HepG2 (cell line): ENCODE measurements at regions not wholly inside any gene's neighbourhood (a gene's known extent, or its start where the extent isn't known, plus 50 kb on each side); places are given as distances from the start of the nearest gene placed in this dataset.

ENCODE experiments used
- BHLHE40 ChIP-seq: IDR thresholded peaks from 2 replicates; pipeline ENCODE4 v1.6.1; 2011; ENCODE audit warnings: low read length, improper control_type of control experiment
- CHD4 ChIP-seq: fragments of 200-600 bp; sonication (generic); IDR thresholded peaks from 2 replicates; pipeline ENCODE4 v1.7.0; 2017; ENCODE audit warnings: mild to moderate bottlenecking, low read length, borderline replicate concordance
- ETV5 ChIP-seq: IDR thresholded peaks from 2 replicates; pipeline ENCODE4 v1.6.1; 2018; ENCODE audit warnings: missing biosample characterization, missing genetic modification reagents, inconsistent platforms, borderline replicate concordance
- NFIB ChIP-seq: sonication (generic); formaldehyde crosslinking; IDR thresholded peaks from 2 replicates; pipeline ENCODE4 v1.9.0; 2021; ENCODE audit warnings: missing genetic modification reagents, mild to moderate bottlenecking, borderline replicate concordance
- NR2F6 ChIP-seq, 2 experiments: IDR thresholded peaks; 2 replicates each; pipeline ENCODE4 v1.6.1; 2016; ENCODE audit warnings: antibody characterized with exemption in 1 of 2, mild to moderate bottlenecking in 1 of 2
- RBAK ChIP-seq: sonication (generic); formaldehyde crosslinking; IDR thresholded peaks from 2 replicates; pipeline ENCODE4 v1.5.1; 2020; ENCODE audit warnings: mild to moderate bottlenecking, missing genetic modification reagents
- RFX1 ChIP-seq: fragments of 450-650 bp; IDR thresholded peaks from 2 replicates; pipeline ENCODE4 v1.6.1; 2017
- RFX3 ChIP-seq: IDR thresholded peaks from 2 replicates; pipeline ENCODE4 v1.6.1; 2016; ENCODE audit warnings: missing biosample characterization, missing genetic modification reagents
- SOX13 ChIP-seq, 3 experiments: fragments of 450-650 bp in 1 of 3; sonication (generic) in 1 of 3; formaldehyde crosslinking in 1 of 3; IDR thresholded peaks in 2 of 3; conservative IDR thresholded peaks in 1 of 3; 2 replicates each; pipeline versions ENCODE4 v1.5.0 to v1.6.1; 2016 to 2020; ENCODE audit warnings: antibody characterized with exemption in 1 of 3, mild to moderate bottlenecking in 1 of 3, missing compliant biosample characterization in 1 of 3, missing genetic modification reagents in 1 of 3, moderate library complexity in 1 of 3
- SP5 ChIP-seq: IDR thresholded peaks from 2 replicates; pipeline ENCODE4 v1.6.1; 2016; ENCODE audit warnings: low read depth, borderline replicate concordance
- ZFP36 ChIP-seq: fragments of 150-350 bp; IDR thresholded peaks from 2 replicates; pipeline ENCODE4 v1.6.1; 2018; ENCODE audit warnings: borderline replicate concordance, low read length, low read depth; ENCODE audit not compliant: partially characterized antibody
- ZNF496 ChIP-seq: sonication (generic); formaldehyde crosslinking; IDR thresholded peaks from 2 replicates; pipeline ENCODE4 v1.8.1; 2023; ENCODE audit warnings: mild to moderate bottlenecking, moderate library complexity, missing genetic modification reagents; ENCODE audit not compliant: insufficient replicate concordance
- ZNF644 ChIP-seq: IDR thresholded peaks from 2 replicates; pipeline ENCODE4 v1.6.1; 2016; ENCODE audit warnings: low read depth
- ZNF776 ChIP-seq: sonication (generic); formaldehyde crosslinking; IDR thresholded peaks from 2 replicates; pipeline ENCODE4 v1.4.0; 2020; ENCODE audit warnings: mild to moderate bottlenecking, missing genetic modification reagents
- TF ChIP-seq, protein P1 (sequence below): sonication (generic); formaldehyde crosslinking; IDR thresholded peaks from 2 replicates; pipeline ENCODE4 v1.8.0; 2022; ENCODE audit warnings: missing genetic modification reagents, mild to moderate bottlenecking, inconsistent platforms, borderline replicate concordance
- TF ChIP-seq, protein P2 (sequence below): IDR thresholded peaks from 2 replicates; pipeline ENCODE4 v1.6.1; 2016; ENCODE audit warnings: low read depth, borderline replicate concordance
- TF ChIP-seq, protein P3 (sequence below): sonication (generic); formaldehyde crosslinking; IDR thresholded peaks from 2 replicates; pipeline ENCODE4 v1.5.0; 2020; ENCODE audit warnings: missing genetic modification reagents, mild to moderate bottlenecking, borderline replicate concordance
- TF ChIP-seq, protein P4 (sequence below): sonication (generic); formaldehyde crosslinking; IDR thresholded peaks from 2 replicates; pipeline ENCODE4 v1.5.1; 2020; ENCODE audit warnings: mild to moderate bottlenecking, missing genetic modification reagents, moderate library complexity
- TF ChIP-seq, protein P5 (sequence below): sonication (generic); formaldehyde crosslinking; IDR thresholded peaks from 2 replicates; pipeline ENCODE4 v1.4.0; 2020; ENCODE audit warnings: missing genetic modification reagents
- TF ChIP-seq, protein P6 (sequence below): sonication (generic); formaldehyde crosslinking; IDR thresholded peaks from 2 replicates; pipeline ENCODE4 v1.8.0; 2023; ENCODE audit warnings: mild to moderate bottlenecking, missing genetic modification reagents
- TF ChIP-seq, protein P7 (sequence below): sonication (generic); formaldehyde crosslinking; IDR thresholded peaks from 2 replicates; pipeline ENCODE4 v1.8.1; 2023; ENCODE audit warnings: mild to moderate bottlenecking, missing genetic modification reagents, borderline replicate concordance
- TF ChIP-seq, protein P8 (sequence below), 2 experiments: fragments of 450-650 bp in 1 of 2; sonication (generic) in 1 of 2; formaldehyde crosslinking; IDR thresholded peaks; 2 replicates each; pipeline versions ENCODE4 v1.5.0 to v1.8.0; 2020 to 2022; ENCODE audit warnings: mild to moderate bottlenecking in 1 of 2, missing genetic modification reagents in 1 of 2

DNA sequence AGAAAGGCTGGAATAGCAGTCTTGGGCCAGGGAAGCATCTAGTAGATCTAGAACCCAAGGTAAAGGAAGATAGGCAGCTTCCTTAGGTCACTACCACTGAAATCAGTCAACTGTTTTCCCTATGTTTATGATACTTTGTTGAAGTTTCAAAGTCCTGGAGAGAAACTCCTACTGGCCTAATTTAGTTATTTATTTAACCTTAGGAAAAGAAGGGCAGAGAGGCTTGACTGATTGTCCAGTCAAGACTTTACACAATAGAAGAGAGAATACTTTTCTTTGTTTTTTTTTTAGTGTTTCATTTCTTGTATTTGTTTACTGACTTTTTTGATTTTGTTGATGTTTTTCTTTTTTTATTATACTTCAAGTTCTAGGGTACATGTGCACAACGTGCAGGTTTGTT is 138.9 kb upstream of the PHYHIPL start (continued):
- no peak for TF ChIP-seq ZNF776 (CRISPR knock-in tag)
- TF ChIP-seq ETV5 (CRISPR knock-in tag) = no peak
- no peak for TF ChIP-seq ZFP36
- TF ChIP-seq RFX1 = no peak
- TF ChIP-seq, protein P1, sequence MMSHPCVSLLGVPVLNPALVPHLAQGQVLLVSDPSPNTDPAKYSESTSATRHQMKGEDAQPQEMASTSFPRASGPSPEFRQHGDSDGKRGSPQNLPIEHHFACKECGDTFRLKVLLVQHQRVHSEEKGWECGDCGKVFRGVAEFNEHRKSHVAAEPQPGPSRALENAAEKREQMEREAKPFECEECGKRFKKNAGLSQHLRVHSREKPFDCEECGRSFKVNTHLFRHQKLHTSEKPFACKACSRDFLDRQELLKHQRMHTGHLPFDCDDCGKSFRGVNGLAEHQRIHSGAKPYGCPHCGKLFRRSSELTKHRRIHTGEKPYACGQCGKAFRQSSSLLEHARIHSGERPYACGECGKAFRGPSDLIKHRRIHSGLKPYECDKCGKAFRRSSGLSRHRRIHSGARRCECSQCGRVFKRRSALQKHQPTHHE (CRISPR knock-in tag) = no peak
- no peak for TF ChIP-seq BHLHE40
- TF ChIP-seq, protein P2, sequence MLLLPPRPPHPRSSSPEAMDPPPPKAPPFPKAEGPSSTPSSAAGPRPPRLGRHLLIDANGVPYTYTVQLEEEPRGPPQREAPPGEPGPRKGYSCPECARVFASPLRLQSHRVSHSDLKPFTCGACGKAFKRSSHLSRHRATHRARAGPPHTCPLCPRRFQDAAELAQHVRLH = no peak
- TF ChIP-seq, protein P3, sequence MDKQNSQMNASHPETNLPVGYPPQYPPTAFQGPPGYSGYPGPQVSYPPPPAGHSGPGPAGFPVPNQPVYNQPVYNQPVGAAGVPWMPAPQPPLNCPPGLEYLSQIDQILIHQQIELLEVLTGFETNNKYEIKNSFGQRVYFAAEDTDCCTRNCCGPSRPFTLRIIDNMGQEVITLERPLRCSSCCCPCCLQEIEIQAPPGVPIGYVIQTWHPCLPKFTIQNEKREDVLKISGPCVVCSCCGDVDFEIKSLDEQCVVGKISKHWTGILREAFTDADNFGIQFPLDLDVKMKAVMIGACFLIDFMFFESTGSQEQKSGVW (CRISPR knock-in tag) = no peak
- peak; percentile 91 for TF ChIP-seq NR2F6 (IDR thresholded peaks at IDR 0.05)
- TF ChIP-seq NR2F6 (CRISPR knock-in tag; IDR thresholded peaks at IDR 0.05) = peak; percentile 91
- TF ChIP-seq ZNF644 = no peak
- TF ChIP-seq, protein P4, sequence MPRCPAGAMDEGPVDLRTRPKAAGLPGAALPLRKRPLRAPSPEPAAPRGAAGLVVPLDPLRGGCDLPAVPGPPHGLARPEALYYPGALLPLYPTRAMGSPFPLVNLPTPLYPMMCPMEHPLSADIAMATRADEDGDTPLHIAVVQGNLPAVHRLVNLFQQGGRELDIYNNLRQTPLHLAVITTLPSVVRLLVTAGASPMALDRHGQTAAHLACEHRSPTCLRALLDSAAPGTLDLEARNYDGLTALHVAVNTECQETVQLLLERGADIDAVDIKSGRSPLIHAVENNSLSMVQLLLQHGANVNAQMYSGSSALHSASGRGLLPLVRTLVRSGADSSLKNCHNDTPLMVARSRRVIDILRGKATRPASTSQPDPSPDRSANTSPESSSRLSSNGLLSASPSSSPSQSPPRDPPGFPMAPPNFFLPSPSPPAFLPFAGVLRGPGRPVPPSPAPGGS (CRISPR knock-in tag) = no peak
- TF ChIP-seq SP5 = no peak
- TF ChIP-seq, protein P5, sequence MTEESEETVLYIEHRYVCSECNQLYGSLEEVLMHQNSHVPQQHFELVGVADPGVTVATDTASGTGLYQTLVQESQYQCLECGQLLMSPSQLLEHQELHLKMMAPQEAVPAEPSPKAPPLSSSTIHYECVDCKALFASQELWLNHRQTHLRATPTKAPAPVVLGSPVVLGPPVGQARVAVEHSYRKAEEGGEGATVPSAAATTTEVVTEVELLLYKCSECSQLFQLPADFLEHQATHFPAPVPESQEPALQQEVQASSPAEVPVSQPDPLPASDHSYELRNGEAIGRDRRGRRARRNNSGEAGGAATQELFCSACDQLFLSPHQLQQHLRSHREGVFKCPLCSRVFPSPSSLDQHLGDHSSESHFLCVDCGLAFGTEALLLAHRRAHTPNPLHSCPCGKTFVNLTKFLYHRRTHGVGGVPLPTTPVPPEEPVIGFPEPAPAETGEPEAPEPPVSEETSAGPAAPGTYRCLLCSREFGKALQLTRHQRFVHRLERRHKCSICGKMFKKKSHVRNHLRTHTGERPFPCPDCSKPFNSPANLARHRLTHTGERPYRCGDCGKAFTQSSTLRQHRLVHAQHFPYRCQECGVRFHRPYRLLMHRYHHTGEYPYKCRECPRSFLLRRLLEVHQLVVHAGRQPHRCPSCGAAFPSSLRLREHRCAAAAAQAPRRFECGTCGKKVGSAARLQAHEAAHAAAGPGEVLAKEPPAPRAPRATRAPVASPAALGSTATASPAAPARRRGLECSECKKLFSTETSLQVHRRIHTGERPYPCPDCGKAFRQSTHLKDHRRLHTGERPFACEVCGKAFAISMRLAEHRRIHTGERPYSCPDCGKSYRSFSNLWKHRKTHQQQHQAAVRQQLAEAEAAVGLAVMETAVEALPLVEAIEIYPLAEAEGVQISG (CRISPR knock-in tag) = no peak
- no peak for TF ChIP-seq RFX3 (CRISPR knock-in tag)
- no peak for TF ChIP-seq CHD4
- TF ChIP-seq, protein P6, sequence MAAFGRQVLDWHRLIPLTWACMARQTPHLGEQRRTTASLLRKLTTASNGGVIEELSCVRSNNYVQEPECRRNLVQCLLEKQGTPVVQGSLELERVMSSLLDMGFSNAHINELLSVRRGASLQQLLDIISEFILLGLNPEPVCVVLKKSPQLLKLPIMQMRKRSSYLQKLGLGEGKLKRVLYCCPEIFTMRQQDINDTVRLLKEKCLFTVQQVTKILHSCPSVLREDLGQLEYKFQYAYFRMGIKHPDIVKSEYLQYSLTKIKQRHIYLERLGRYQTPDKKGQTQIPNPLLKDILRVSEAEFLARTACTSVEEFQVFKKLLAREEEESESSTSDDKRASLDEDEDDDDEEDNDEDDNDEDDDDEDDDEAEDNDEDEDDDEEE (CRISPR knock-in tag) = no peak
- TF ChIP-seq RBAK (CRISPR knock-in tag) = no peak
- TF ChIP-seq, protein P7, sequence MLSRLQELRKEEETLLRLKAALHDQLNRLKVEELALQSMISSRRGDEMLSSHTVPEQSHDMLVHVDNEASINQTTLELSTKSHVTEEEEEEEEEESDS (CRISPR knock-in tag) = no peak
- TF ChIP-seq, protein P8, sequence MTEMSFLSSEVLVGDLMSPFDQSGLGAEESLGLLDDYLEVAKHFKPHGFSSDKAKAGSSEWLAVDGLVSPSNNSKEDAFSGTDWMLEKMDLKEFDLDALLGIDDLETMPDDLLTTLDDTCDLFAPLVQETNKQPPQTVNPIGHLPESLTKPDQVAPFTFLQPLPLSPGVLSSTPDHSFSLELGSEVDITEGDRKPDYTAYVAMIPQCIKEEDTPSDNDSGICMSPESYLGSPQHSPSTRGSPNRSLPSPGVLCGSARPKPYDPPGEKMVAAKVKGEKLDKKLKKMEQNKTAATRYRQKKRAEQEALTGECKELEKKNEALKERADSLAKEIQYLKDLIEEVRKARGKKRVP (CRISPR knock-in tag; IDR thresholded peaks at IDR 0.05) = no peak
- TF ChIP-seq ZNF496 (CRISPR knock-in tag) = no peak
- TF ChIP-seq NFIB (CRISPR knock-in tag) = no peak
- TF ChIP-seq SOX13 (IDR thresholded peaks at IDR 0.05) = peak; percentile 60; the same call in 1 of the 2 replicates
- peak in 1 of 2 experiments; percentile 94; a peak in 2 of 4 replicates for TF ChIP-seq SOX13 (CRISPR knock-in tag; conservative IDR thresholded peaks at IDR 0.05 in 1 of 2, IDR thresholded peaks at IDR 0.05 in 1 of 2)
